NCI-H2029 treated with DMSO at 0.1 percent for 48 hours (cell line): ENCODE measurements at regions not wholly inside any gene's neighbourhood (a gene's known extent, or its start where the extent isn't known, plus 50 kb on each side); places are given as distances from the start of the nearest gene placed in this dataset.

ENCODE experiments used
- DNase-seq: peaks from one replicate; lab custom pipeline; 2025; lab: John Stamatoyannopoulos, UW

DNA sequence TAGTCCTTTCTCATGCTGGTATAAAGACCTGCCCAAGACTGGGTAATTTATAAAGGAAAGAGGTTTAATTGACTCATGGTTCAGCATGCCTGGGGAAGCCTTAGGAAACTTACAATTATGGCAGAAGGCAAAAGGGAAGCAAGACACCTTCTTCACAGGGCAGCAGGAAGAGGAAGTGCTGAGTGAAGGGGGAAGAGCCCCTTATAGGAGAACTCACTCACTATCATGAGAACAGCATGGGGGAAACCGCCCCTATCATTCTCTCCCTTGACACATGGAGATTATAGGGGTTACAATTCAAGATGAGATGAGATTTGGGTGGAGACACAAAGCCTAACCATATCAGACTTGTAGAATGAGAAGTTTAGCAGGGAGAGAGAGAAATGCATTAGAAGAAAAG lies 373.3 kb upstream of the DIAPH2 start:
- no peak for DNase-seq

DNA sequence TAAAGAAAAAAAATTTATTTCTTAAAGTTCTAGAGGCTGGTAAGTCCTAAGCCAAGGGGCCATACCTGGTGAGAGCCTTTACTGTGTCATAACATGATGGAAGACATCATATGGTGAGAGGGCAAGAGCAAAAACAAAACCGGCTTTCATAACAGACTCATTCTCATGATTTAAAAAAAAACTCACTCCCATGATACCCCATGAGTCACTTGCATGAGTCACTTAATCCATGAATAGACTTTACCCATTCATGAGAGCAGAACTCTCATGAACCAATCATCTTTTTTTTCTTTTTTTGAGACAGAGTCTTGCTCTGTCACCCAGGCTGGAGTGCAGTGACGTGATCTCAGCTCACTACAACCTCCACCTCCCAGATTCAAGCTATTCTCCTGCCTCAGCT lies 369.7 kb upstream of the DIAPH2 start:
- no peak for DNase-seq

DNA sequence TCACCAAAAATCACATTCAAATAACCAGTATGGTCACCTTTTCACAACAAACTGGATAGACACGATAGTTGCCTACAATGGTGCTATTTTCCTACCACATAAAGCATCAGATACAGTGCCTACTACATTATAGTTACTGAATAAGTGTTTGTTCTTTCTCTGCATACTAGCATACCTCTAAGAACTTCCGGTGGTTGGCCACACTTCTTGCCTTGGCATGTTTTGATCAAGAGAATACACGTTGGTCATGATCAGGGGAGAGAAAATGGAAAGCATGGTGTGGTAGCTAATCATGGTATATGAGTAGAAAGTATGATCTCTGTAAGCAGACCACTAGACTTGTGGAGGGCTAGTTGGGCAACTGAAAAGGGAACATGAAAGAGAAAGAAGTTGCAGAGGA lies 322.8 kb upstream of the DIAPH2 start:
- DNase-seq, result no peak

- peak; percentile 69 for DNase-seq
Observed at GRCh38 chrX:96372313-96373046, 312.2 kb upstream of the DIAPH2 start.

DNA sequence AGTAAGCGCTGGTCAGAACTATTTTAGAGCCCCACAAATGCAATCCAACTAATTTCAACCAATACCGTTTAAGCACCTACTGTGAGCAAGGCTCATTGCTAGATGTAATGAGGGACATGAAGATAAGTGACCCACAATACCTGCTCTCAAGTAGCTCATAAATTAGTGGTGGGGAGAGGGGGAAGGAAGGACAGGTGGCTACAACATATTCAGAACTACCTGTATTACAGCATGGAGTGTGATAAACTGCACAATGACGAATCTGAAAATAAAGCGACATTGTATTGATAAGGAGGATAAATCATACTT lies 311.6 kb upstream of the DIAPH2 start:
- DNase-seq, result no peak

GRCh38 chrX:96376266-96376665 lies 308.4 kb upstream of the DIAPH2 start:
- DNase-seq, result no peak

DNA sequence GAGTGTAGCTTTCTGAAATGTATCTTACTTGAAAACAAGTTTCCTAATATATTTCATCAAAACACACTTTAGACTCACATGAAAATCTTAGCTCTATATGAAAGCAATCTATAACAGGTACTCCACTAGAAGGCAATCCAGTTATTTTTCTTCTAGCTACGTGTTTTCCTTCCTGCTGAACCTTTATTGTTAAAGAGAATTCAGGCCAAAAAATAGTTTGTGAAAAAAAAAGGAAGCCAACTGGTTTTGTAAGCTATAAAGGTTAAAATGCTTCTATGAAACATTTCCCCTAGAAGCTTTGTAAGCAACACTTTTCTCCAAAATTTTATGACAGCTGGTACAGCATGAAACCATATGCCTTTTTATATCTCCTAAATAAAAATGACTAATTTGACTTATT lies 304.7 kb upstream of the DIAPH2 start:
- DNase-seq, result no peak

DNA sequence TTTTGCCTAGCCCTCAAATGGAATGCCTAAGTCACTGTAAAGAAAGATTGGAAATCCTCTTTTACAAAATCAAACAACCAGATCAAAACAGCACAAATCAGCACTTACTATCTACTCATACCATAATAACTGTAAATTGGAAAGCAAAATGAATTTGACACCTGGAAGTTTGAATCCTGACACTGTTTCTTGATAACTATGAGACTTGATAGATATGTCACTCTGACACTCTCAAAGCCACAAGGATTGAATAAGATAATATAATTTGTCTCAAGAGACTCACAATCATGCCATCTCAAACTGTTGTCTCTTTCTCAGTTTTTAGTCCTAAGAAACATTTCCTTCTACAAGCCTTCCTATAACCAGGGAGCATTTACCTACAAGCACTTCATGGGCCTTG lies 302.6 kb upstream of the DIAPH2 start:
- DNase-seq, result no peak

DNA sequence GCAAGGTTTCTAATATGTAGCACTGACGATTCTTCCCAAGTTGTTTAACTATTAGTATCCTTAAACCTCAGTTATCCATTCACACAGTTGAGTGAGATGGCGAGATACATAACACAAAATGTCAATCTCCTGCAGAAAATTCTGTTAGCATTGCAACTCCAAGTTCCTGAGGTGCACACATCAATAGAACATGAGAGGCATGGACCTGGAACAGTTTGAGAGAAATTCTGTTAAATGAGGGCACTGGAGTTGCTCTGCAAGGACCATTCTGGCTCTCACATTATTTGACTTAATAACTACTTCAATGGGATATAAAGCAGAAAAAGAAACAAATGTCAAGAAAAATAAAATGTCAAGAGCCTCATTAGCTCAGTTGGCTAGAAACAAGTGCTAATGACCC lies 301.2 kb upstream of the DIAPH2 start:
- no peak for DNase-seq

DNA sequence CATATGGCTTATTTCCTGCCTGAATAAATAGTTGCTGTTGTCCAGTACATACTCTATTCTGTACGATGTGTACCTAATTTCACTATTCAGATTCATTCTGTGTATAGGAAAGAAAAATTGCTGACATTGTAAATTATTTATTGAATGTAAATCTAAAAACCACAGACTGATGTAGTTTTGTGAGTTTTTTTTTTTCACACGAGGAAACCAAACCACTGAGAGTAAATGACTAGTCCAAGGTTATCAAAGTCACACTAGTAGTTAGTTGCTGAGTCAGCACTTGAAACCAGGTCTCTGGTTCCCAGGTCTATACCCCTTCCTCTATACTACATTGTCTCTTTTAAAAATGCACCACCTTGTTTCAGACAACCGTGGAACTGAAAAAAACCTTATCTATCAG lies 298.3 kb upstream of the DIAPH2 start:
- DNase-seq, result no peak

DNA sequence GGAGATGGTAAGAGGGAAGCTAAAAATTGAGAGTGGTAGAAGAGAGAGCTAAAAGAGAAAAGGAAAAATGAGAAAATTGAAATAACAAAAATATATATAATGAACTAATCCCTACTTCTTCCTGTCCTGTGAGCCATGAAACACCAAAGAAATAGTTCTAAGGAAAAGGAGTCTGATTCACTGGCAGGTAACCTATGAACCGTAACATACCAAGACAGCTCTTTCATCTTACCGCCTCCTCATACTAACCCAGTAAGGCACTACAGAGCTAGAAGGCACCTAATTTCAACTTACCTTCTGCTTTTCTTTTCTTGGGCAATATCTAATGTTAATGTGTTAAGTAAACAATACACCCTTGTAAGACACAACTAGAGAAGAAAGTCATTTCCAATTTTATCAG lies 297.7 kb upstream of the DIAPH2 start:
- DNase-seq, result no peak

GRCh38 chrX:96387801-96388200 lies 296.8 kb upstream of the DIAPH2 start:
- no peak for DNase-seq

GRCh38 chrX:96389281-96390047 lies 295.2 kb upstream of the DIAPH2 start:
- no peak for DNase-seq

GRCh38 chrX:96394598-96394997 lies 290.0 kb upstream of the DIAPH2 start:
- DNase-seq, result no peak

DNA sequence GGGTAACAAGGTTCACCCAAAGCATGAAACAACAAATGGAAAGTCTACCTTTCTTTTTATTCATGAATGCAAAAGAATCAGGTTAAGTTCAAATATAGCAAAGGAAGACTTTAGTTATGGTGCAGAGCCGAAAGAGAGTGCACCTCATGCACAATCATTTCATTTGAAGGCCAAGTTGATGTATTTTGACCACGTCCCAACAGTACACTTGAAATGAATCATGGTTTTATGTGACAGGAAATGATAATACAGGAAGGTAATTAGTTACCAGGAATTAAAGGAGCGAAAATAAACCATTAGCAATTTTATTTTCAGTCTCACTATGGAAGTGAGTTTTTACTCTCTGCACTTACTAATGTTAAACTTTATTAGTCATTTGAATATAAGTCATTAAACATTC lies 281.2 kb upstream of the DIAPH2 start:
- DNase-seq, result no peak

DNA sequence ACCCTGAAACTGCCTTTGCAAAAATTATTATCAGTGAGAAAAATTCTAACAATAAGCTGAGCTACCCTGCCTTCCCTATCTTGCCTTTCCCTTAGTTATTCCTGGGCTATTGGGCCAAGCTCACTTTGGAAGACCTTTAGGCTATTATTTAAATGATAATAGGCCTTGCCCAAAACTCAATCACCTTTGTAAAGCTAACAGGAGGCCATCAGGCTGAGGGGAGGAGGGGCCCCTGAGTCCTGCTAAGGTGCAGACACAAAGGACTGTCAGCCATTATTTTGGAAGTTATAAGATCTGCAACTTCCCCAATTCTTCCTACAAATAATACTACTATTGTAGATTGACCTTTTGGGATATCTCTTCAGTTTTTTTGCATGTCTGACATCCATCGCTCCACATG lies 278.8 kb upstream of the DIAPH2 start:
- no peak for DNase-seq

DNA sequence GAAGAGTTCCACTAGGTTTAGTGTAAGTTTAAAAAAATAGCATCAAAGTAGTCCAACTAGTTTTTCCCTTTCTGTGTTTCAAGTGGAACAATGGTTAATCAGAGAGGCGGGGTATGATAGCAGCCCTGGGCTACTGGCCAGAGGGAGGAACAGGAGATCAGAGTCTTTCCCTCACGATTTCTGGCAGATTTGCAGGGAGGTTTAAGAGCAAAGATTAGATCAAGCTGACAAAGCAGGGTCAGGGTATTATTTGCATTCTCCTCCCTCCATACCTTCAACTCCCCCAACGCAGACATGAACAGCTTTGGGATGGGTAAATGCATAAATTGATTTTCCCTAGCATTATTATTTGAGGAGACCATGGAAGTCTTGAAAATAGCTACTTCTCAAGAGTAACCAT lies 277.6 kb upstream of the DIAPH2 start:
- no peak for DNase-seq

- DNase-seq, result no peak
Observed at GRCh38 chrX:96407501-96407900, 277.1 kb upstream of the DIAPH2 start.

DNA sequence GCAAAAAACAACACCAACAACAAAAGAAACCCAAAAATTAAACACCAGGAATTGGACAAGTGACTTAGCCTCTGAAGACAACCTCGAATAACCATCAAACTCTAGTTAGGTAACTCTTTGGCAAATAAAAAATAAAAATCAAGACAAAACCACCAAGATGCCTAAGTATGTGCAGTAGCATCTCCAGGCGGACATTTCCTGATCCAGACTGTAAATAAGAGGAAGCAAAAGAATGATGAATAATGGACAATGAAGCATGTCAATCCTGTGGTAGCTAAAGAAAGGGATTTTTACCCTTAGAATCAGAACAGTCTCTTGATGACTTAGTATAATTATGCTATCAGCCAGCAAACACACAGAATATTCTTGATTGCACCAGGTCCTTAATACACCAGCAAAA lies 276.7 kb upstream of the DIAPH2 start:
- no peak for DNase-seq

DNA sequence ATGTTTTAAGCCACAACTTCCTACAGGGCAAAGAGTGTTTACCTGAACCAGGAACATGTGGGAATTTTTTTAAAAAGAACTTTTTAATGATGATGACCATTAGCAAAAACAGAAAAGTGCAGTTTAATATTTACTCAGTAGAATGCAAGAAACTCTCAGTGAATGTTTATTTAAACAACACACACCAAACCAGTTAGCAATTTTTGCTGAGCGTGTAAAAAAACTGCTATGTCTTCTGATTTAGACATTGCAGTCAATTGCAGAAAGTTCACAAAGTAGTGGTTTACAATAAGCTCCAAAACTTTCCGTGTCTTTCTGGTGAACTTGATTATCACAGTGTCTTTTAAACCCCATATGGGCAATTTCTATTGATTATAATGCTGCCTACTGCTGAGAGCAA lies 273.7 kb upstream of the DIAPH2 start:
- DNase-seq, result no peak

DNA sequence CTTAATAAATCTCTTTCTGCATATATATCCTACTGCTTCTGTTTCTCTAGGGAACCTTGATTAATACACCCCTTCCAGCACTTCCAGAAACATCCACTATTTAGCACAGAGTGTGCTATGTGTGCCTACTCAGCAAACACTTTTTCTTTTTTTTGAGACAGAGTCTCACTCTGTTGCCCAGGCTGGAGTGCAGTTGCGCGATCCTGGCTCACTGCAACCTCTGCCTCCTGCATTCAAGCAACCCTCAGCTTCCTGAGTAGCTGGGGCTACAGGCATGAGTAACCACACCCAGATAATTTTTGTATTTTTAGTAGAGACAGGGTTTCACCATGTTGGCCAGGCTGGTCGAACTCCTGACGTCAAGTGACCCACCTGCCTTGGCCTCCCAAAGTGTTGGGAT lies 266.9 kb upstream of the DIAPH2 start:
- no peak for DNase-seq

GRCh38 chrX:96424007-96424406 lies 260.6 kb upstream of the DIAPH2 start:
- no peak for DNase-seq

DNA sequence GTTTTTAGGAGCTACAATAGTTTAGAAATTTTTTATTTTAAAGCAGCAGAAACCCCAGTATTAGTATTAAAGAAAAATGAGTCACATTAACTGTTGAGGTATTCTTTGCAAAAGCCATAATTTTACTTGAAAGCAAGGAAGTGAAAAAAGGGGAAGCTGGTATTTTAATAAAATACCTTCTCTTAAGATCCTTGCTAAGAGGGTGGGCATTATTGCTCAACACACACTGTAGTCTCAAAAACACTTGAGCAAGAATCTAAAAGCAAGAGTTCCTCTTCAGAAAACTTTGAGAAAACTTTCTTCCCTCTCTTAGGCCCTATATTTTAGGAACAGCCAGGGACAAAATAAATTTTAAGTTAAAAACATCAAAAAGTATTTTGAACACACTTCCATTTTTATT lies 259.4 kb upstream of the DIAPH2 start:
- no peak for DNase-seq
